22Rv1 (cell line): ENCODE measurements at regions not wholly inside any gene's neighbourhood (a gene's known extent, or its start where the extent isn't known, plus 50 kb on each side); places are given as distances from the start of the nearest gene placed in this dataset.

Experiments used
- CTCF ChIP-seq: fragments of 450-650 bp; IDR thresholded peaks from 2 replicates; pipeline ENCODE4 v1.5.1; 2017; ENCODE audit warnings: mild to moderate bottlenecking
- ZFX ChIP-seq: fragments of 450-650 bp; IDR thresholded peaks from 2 replicates; pipeline ENCODE4 v1.6.1; 2017; ENCODE audit warnings: antibody characterized with exemption, borderline replicate concordance

GRCh38 chr11:69232821-69233743 is 60.9 kb upstream of the MYEOV start:
- TF ChIP-seq CTCF (no peak), ZFX (no peak)
